ENCODE measurements at regions not wholly inside any gene's neighbourhood (a gene's known extent, or its start where the extent isn't known, plus 50 kb on each side); places are given as distances from the start of the nearest gene placed in this dataset.

DNA sequence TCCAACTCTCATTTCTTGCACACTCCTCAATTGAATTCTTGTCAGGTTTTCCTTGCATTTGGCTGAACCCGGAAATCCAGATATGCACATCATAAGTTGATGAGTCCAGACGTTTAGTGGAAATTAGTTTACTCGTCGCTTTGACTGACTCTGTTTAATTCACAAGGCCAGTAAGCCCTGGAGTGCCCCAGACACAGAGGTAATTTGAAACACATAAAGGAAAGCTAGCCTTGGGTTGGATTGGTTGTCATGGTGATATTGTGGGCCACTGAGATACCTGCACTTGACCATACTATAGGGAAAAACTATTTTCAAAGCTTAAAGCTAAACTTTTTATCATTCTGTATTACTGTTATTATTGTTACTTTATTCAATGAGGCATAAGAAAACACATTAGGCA lies 178.3 kb upstream of the CA10 start:
- DNase-seq = no peak

- no peak for DNase-seq
Measured at GRCh38 chr17:52306314-52306713, 147.8 kb upstream of the CA10 start.

DNA sequence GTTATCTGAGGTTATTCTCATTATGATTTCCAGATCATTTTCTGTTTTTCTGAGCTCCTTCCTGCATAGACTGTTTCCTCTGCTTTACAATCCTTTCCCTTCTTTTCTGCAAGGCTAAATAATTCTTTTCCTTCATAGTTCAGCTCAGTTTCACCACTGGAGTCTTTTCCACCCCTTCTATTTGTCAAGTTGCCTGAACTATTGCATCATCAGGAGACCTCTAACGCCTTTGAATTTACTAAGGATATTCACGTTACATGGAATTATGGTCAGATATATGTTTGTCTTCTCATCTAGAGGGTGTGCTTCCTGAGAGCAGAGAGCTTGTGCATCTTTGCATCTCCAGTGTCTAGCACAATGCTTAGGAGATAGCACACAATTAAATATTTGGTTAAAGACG lies 140.4 kb upstream of the CA10 start:
- no peak for DNase-seq

GRCh38 chr17:52297230-52298010 lies 138.9 kb upstream of the CA10 start:
- DNase-seq = no peak

DNA sequence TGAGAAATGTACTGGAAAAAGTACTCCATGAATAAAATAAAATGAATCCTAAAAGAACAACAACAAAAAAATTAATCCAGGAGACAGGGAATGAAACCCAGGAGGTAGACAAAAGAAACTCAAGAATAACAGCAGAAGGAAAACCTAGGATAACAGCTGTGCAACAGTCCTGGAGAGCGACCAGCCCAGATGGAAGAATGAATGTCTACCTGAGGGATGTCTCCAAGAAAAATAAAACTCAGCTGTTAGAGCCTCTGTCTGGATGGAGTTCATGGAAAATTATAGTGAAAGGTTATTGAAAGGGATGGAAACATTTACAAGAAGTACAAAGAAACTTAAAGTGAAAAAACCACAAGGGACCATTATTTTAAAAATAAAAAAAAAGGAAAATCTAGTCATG lies 135.8 kb upstream of the CA10 start:
- no peak for DNase-seq

- no peak for DNase-seq
Measured at GRCh38 chr17:52287611-52288010, 129.1 kb upstream of the CA10 start.

DNA sequence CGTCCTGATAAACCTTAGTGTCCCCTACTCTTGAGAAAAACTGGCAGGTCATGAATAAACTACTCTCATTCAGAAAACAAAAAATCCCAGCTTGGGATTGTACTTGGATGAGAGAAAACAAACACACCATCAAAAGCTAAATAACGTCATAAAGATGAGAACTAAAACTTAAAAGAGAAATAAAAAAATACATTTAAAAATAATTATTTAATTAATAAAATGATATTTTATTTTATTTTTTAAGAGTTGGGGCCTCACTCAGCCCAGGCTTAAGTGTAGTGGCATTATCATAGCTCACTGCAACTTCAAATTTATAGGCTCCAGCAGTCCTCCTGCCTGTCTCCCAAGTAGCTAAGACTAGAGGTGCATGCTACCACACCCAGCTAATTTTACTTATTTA lies 125.4 kb upstream of the CA10 start:
- DNase-seq = no peak

DNA sequence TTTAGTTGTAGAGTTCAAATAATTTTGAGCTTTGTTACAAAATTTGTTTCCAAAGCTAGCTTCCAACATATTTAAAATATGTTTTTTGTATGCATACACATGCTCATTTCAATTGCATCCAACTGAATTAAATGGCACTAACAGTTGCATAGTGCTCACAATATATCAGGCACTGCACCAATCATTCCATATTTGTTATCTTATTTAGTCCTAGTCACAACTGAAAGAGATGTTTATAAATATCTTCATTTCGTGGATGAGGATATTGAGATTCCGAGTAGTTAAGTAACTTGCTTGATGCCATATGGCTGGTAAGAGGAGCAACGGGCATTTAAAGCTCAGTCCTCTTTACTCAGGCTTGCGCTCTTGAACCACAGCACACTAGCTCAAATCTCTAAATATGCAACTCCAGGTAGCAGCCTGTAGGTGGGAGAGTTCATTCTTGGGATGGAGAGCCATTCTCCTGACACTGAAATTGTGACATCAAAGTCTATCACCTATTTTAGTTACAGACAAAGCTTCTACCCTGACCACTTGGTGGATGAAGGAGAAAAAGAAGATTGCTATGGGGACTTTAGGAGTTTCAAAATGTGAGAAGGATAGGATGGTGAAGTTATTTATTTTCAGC lies 118.0 kb upstream of the CA10 start:
- DNase-seq = no peak

DNA sequence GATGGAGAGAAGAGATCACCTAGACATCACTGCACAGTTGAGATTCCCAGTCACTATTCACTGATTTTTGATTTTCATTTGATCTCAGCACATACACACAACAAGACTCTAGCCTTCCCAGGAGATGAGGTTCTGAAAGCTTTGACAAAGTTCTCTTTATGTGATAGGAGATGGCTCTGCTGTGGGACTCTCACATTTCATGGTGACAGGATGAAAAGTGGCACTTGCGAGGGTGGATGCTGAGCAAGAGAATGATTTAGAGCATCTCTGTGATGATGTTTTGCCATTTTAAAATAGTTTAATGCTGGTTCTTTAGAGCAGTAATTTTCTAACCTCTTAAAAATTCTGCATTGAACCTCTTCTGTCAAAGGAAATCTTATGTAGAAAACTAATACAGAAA lies 113.3 kb upstream of the CA10 start:
- DNase-seq = no peak

DNA sequence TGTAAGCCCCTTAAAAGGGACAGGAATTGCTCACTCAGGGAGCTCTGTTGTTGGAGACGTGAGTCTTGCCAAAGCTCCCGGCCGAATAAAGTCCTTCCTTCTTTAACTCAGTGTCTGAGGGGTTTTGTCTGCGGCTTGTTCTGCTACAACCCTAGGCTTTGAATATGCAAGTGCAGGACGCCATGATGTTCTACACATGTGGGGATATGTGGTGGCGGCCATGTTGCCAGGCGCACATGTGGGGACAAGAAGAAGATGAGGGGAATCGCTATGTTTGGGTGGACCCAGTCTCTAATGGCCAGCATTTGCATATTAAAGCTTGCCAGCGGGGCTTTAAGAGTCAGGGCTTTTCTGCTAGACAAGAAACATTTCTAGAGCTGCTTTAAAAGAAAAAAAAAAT lies 96.8 kb upstream of the CA10 start:
- DNase-seq = no peak

GRCh38 chr17:52244689-52245088 lies 86.2 kb upstream of the CA10 start:
- DNase-seq = no peak

DNA sequence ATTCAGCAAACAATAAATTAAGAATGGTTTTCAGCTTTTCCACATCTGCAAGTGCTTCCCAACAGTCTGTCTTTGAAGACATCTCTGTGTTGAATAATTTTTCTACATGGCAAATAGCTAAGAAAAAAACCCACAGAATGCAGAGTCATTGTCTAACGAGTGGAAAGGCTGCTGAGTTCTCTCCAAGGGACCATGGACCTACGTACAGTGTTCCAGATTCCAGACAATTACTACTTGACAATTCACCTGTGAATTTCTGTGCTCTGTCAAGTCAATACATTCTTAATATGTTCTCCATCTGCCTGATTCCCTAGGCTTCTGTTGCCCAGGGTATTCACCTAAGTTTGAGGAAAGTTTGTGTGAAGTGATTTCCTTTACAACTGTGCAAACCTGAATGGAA lies 83.8 kb upstream of the CA10 start:
- no peak for DNase-seq

GRCh38 chr17:52237151-52237550 lies 78.6 kb upstream of the CA10 start:
- no peak for DNase-seq

- no peak for DNase-seq
Measured at GRCh38 chr17:52235516-52235915, 77.0 kb upstream of the CA10 start.

GRCh38 chr17:52233632-52234031 lies 75.1 kb upstream of the CA10 start:
- DNase-seq = no peak

- DNase-seq = no peak
Measured at GRCh38 chr17:52233176-52233575, 74.7 kb upstream of the CA10 start.

DNA sequence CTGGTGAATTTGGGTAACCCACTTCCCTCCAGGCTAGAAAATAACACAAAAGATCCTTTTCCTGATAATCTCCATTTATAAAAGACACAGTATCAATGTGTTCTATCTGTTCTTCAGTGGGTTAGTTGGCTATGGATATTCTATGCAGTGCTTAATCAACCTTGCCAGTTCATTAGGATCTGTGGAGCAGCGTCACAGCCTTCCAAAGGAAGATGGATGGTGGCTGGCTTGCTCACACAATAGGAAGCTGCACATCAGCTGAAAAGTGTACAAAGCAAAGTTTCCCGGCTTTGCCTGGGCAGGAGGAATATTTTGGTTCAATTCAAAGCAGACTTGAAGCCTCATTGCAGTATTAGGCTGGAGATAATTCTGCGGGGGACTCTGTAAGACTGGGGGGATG lies 70.3 kb upstream of the CA10 start:
- no peak for DNase-seq

- DNase-seq = no peak
Measured at GRCh38 chr17:52227926-52228325, 69.4 kb upstream of the CA10 start.

DNA sequence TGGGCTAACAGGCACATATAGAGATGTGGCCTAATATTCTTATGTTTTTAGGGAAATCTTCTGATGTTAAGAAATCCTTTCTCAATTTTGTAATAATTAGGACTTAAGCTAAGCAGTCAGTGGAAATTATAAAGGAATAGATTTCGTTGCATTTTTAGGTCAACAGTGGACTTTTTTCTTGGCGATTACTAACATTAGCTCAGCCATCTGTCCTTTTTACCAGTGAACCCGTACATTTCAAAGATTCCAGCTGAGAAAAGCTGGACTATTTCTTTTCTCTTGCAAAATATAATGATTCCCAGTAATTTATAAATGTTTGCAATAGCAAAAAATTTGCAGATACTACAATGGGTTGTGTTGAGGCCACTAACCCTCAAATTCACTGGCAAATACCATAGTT lies 54.9 kb upstream of the CA10 start:
- no peak for DNase-seq

DNA sequence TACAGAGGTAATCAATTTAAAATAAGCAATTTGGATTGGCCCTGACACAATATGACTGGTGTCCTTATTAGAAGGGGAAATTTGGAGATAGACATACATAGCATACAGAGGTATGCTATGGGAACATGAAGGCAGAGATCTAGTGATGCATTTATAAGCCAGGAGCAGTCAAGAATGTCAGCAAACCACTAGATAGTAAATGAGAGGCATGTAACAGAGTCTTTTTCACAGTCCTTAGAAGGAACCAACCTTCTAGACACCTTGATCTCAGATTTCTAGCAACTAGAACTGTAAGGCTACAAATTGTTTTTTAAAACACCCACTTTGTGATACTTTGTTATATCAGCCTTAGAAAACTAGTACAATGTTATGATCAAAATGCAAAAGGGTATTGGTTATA lies 54.3 kb upstream of the CA10 start:
- DNase-seq = no peak

DNA sequence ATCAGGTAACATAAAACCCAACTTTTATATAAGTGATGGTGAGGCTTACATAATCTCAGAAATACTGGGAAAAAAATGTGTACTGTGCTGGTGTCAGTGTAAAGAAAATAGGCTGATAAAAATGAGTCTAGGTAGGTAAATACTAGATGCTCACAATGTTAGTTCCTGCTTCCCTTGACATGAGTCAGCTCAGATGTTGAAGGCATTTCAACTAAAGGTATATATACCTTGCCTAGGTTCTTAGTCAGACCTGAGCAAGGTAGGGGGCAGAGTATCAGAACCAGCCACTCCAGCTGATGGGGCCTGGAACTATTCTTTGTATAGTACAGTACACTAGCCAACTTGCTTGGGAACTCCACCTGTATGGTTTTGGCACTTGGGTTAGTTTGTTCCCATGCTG lies 51.0 kb upstream of the CA10 start:
- no peak for DNase-seq
